ENCODE measurements at regions not wholly inside any gene's neighbourhood (a gene's known extent, or its start where the extent isn't known, plus 50 kb on each side); places are given as distances from the start of the nearest gene placed in this dataset.
"Not testable (repeated sequence)": the region's sequence is repeated elsewhere in the genome, so short reads cannot be mapped to it uniquely, and the experiment has no call there.

GRCh38 chrY:20891440-20892160 is 135.7 kb downstream of the RPS4Y2 start:
- DNase-seq: no peak

DNA sequence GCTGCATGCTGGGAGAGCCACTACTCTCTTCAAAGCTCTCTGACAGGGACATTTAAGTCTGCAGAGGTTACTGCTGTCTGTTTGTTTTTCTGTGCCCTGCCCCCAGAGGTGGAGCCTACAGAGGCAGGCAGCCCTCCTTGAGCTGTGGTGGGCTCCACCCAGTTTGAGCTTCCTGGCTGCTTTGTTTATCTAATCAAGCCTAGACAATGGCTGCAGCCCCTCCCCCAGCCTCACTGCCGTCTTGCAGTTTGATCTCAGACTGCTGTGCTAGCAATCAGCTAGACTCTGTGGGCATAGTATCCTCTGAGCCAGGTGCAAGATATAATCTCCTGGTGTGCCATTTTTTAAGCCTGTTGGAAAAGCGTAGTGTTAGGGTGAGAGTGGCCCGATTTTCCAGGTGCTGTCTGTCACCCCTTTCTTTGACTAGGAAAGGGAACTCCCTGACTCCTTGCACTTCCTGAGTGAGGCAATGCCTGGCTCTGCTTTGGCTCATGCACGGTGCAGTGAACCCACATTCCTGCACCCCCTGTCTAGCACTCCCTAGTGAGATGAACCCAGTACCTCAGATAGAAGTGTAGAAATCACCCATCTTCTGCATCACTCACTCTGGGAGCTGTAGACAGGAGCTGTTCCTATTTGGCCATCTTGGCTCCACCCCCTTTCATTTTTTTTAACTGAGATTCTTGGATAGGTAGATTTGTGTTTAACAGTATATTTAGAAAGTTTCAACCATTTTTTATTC is 169.6 kb downstream of the RPS4Y2 start:
- peak; percentile 84 for DNase-seq

- DNase-seq: no peak
Observed at GRCh38 chrY:20929691-20930342, 173.9 kb downstream of the RPS4Y2 start.

DNA sequence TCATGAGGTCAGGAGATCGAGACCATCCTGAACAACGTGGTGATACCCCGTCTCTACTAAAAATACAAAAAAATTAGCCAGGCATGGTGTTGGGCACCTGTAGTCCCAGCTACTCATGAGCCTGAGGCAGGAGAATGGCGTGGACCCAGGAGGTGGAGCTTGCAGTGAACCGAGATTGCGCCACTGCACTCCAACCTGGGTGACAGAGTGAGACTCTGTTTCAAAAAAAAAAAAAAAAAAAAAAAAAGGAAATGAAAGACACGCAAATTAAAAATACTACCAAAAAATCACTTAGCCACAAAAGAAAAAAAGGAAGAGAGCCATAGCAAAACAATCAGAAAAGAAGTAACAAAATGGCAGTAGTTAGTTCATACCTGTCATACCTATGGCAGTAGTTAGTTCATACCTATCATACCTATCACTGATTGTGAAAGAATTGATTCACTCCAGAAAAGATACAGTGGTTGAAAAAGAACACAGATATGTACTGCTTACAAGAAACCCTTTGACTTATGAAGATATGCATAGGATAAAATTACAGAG is 180.9 kb downstream of the RPS4Y2 start:
- DNase-seq: not testable (repeated sequence)

- DNase-seq: peak; percentile 44
Observed at GRCh38 chrY:20961512-20961911, 205.6 kb downstream of the RPS4Y2 start.

DNA sequence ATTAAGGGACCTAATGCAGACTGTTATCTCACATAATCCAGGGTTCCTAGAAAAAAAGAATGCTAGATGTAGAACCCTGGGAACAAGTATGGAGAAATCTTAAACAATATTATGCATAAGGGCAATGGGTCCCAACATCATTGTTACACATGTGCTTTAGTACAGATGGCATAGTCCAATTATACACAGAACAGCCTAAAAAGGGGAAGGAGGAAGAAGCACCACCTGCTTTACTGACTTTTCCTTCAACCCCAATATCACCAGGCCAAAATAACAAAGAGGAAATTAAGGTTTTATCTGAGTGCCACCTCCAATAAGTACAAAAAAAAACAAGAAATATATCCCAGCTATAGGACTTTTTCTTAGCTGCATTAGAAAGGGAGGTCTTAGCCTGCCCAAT is 211.9 kb downstream of the RPS4Y2 start:
- no peak for DNase-seq

DNA sequence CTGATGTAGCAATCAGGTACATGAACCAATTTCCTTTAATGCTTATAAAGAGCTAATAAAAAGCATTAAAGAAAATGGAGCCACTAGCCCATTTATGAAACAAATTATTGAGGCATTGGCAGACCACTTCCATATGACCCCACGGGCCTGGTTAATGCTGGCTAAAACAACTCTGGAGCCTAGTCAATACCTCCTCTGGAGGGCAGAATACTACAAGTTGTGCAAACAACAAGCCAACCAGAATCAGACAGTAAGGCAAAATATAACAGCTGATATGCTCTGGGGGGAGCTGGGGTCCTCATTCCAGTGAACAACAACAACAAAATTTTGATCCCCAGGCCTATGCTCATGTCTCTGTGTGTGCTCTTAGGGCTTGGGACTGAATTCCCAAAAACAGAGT is 212.3 kb downstream of the RPS4Y2 start:
- peak; percentile 26 for DNase-seq

DNA sequence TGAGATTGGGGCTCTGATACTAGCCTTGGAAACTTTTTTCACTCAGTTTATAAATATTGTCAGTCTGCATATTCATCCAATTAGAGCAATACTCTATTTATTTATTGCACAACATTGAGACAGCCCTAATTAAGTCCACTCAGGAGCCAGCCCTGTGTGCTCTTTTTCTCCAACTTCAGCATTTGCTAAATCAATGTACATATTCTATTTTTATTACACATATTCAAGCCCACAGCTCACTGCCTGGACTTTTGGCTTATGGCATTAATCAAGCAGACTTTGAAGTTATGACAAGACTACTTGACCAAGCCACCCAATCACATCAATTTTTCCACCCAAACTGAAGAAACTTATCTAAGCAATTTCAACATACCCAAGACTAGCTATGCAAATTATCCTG is 215.5 kb downstream of the RPS4Y2 start:
- no peak for DNase-seq

- no peak for DNase-seq
Observed at GRCh38 chrY:20986037-20986436, 230.1 kb downstream of the RPS4Y2 start.

GRCh38 chrY:20990123-20990522 is 234.2 kb downstream of the RPS4Y2 start:
- no peak for DNase-seq

GRCh38 chrY:20990869-20991548 is 235.1 kb downstream of the RPS4Y2 start:
- DNase-seq: no peak

DNA sequence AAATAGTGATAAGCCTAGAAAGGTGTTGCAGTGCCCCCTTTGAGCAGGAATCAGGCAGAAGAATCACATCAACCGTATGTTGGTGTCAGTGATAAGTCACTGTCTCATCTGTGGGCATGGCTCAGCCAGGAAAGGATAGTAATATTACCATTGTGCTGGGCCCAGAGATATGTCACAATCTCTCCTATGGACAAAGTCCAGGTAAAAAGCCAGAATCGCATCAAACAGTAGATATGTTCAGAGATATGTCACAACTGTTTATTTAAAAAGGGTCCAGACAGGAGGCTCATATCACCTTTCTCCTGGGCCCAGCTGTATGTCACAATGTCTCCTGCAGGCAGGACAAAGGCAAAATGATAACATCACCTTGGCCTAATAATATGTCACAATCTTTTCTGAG is 241.4 kb downstream of the RPS4Y2 start:
- DNase-seq: no peak

DNA sequence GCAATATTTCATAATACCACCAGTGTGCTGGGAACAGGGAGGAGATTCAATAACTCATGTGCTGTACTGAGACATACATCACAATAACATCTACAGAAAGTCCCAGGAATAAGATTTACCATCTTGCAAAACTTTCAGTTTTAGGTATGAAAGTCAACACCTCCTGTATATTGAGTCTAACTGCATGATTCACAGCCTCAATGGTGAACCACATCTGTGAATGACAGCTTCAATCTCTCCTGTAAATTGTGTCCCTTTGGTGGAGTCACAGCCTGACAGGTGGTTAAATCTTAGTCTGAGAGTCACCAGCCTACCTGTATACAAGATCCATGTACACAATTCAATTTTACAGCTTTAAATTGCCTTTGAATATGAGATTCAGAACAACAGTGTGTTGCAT is 242.1 kb downstream of the RPS4Y2 start:
- no peak for DNase-seq

GRCh38 chrY:20998483-20998882 is 242.6 kb downstream of the RPS4Y2 start:
- no peak for DNase-seq

GRCh38 chrY:21001102-21001501 is 245.2 kb downstream of the RPS4Y2 start:
- no peak for DNase-seq

DNA sequence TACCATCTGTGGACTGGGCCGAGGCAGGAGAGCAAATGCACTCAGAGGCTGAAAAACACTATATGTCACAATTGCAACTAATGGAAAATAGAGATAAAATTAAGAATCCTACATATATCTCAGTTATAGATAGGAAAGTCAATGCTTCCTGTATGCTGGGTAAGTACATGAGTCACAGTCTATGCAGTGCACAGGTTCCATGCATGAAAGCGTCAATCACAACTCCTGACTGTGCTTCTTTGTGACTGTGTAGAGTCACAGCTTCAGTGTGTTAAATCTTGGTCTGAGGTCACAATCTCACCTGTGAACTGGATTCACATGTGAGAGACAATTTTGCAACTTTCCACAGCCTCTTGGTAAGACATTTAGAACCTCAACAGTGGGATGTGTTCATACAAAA is 247.2 kb downstream of the RPS4Y2 start:
- DNase-seq: no peak

GRCh38 chrY:21005531-21005930 is 249.6 kb downstream of the RPS4Y2 start:
- no peak for DNase-seq

DNA sequence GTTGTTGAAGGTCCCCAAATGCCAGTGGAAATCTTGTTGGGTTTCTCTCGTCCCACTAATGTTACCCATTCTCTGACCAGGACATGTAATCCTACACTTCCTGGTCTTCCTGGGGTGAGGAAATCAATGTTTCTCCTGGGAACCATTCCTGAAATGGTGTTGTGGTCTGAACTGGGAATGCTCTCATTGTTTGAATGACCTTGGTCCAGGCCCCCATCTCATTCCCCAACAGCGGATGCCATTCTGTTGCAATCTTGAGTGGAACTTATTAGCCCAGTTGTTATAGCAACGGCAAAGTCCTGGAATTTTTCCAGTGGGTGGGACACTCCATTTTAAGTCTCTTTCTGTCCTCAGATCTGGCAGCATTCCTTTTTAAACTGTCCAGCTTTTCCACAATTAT is 265.9 kb downstream of the RPS4Y2 start:
- DNase-seq: no peak

- DNase-seq: no peak
Observed at GRCh38 chrY:21022326-21023044, 266.6 kb downstream of the RPS4Y2 start.

GRCh38 chrY:21023906-21024305 is 268.0 kb downstream of the RPS4Y2 start:
- peak; percentile 52 for DNase-seq

- DNase-seq: peak; percentile 20
Observed at GRCh38 chrY:21028506-21028905, 272.6 kb downstream of the RPS4Y2 start.

DNA sequence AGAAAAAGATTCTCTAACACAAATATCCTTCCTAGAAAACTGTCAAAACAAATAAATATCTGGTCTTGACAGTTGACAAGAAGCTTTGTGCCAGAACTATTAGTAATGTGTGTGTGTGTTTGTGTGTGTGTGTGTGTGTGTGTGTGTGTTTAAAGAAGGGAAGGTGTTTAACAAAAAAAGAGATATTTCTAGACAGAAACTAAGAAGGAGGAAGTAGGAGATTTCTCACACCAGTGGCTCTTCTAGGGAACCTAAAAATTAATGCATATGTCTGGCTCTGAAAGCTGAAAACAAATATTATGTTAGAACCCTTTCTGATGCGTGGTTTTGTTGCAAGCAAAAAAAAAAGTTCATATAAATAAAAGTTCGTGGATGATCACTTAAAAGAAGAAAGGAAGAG is 277.5 kb downstream of the RPS4Y2 start:
- no peak for DNase-seq

Measured in hematopoietic multipotent progenitor cell treated with erythropoietin and hydrocortisone succinate and interleukin-3 and kit ligand, for 6 days (in vitro differentiated cells).